Effector memory CD8-positive, alpha-beta T cell (primary cell): ENCODE measurements at regions not wholly inside any gene's neighbourhood (a gene's known extent, or its start where the extent isn't known, plus 50 kb on each side); places are given as distances from the start of the nearest gene placed in this dataset.

Experiments
- ATAC-seq: fragments of 150-1000 bp; cut with Tn5 transposase; replicated peaks from 2 replicates; pipeline ENCODE4 v1.10.0; 2021; ENCODE audit warnings: mild to moderate bottlenecking, moderate library complexity
- DNase-seq, 3 experiments: peaks; one replicate each; pipeline ENCODE4 v3.0.0; 2021
- H3K27ac Mint-ChIP-seq, 2 donors: one replicate each; pipeline ENCODE4 v1.8.0; 2022; ENCODE audit warnings: mild to moderate bottlenecking in 2 of 2, mixed read lengths in 2 of 2, moderate library complexity in 2 of 2
- H3K27me3 Mint-ChIP-seq, 2 donors: one replicate each; pipeline ENCODE4 v1.8.0; 2022; ENCODE audit warnings: mixed read lengths in 2 of 2
- H3K36me3 Mint-ChIP-seq: one replicate; pipeline ENCODE4 v1.8.0; 2022; ENCODE audit warnings: mild to moderate bottlenecking, moderate library complexity, mixed read lengths; ENCODE audit not compliant: insufficient read depth
- H3K4me1 Mint-ChIP-seq, 2 donors: one replicate each; pipeline ENCODE4 v1.8.0; 2022; ENCODE audit warnings: low read depth in 2 of 2, mixed read lengths in 2 of 2
- H3K4me3 Mint-ChIP-seq, 2 donors: one replicate each; pipeline ENCODE4 v1.8.0; 2022; ENCODE audit warnings: mild to moderate bottlenecking in 2 of 2, mixed read lengths in 2 of 2, moderate library complexity in 2 of 2
- H3K9me3 Mint-ChIP-seq, 2 donors: one replicate each; pipeline ENCODE4 v1.8.0; 2022; ENCODE audit warnings: mixed read lengths in 2 of 2

GRCh38 chr6:56746767-56747504 lies 104.2 kb upstream of the DST start:
- H3K27me3 Mint-ChIP-seq = no peaks in the 10 kb centered on the region

DNA sequence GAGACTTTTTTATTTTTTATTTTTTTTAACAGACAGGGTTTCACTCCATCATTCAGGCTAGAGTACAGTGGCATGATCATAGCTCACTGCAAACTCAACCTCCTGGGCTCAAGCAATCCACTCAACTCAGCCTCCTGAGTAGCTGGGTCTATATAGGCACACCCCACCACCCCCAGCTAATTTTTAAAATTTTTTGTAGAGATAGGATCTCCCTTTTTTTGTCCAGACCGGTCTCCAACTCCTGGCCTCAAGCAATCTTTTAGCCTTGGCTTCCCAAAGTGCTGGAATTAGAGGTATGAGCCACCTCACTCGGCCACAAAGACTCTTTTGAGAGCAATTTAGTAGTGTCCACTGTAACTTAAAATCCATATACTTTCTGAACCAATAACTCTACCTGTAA lies 103.3 kb upstream of the DST start:
- ATAC-seq (no peak), DNase-seq (no peak)
- no peaks in the 10 kb centered on the region for H3K4me1 Mint-ChIP-seq
- H3K27me3 Mint-ChIP-seq = no peaks in the 10 kb centered on the region
- no peak overlapping the region for H3K27ac Mint-ChIP-seq
- no peaks in the 10 kb centered on the region for H3K9me3 Mint-ChIP-seq
- H3K4me3 Mint-ChIP-seq = no peak overlapping the region
- H3K36me3 Mint-ChIP-seq = no peaks in the 10 kb centered on the region

More at GRCh38 chr6:56746767-56747504, 104.2 kb upstream of the DST start:
- no peak overlapping the region for H3K27ac Mint-ChIP-seq
- H3K4me3 Mint-ChIP-seq = no peak overlapping the region
- H3K36me3 Mint-ChIP-seq = no peaks in the 10 kb centered on the region
- DNase-seq (no peak), ATAC-seq (no peak)
- H3K9me3 Mint-ChIP-seq = no peaks in the 10 kb centered on the region
- no peaks in the 10 kb centered on the region for H3K4me1 Mint-ChIP-seq

GRCh38 chr6:56745081-56745480 lies 102.4 kb upstream of the DST start:
- Mint-ChIP-seq H3K4me1 (no peaks in the 10 kb centered on the region), H3K27me3 (no peaks in the 10 kb centered on the region), H3K4me3 (no peak overlapping the region), H3K36me3 (no peaks in the 10 kb centered on the region), H3K27ac (no peak overlapping the region), H3K9me3 (no peaks in the 10 kb centered on the region)
- DNase-seq = no peak
- ATAC-seq = no peak

DNA sequence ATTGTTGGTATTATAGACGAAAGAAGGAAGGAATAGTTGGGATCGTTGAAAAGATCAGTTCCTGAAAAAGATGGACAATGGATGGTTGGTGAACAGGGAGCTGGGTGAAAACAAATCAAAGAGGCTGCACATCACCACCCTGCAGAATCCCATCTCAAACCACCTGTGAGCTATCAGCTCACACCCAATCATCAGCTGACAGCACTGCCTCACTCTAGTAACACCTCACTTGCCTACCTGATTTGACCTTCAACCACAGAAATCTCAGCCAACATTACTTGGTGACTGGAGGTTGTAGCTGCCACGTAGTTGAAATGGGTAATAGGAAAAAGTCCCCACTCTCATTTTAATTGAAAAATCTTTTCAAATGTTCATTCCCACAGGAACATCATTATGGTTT lies 101.8 kb upstream of the DST start:
- no peak for DNase-seq
- no peak for ATAC-seq
- no peaks in the 10 kb centered on the region for H3K36me3 Mint-ChIP-seq
- H3K27me3 Mint-ChIP-seq = no peaks in the 10 kb centered on the region
- no peak overlapping the region for H3K4me3 Mint-ChIP-seq
- H3K4me1 Mint-ChIP-seq = no peaks in the 10 kb centered on the region
- no peaks in the 10 kb centered on the region for H3K9me3 Mint-ChIP-seq
- H3K27ac Mint-ChIP-seq = no peak overlapping the region

GRCh38 chr6:56742122-56742791 lies 99.6 kb upstream of the DST start:
- Mint-ChIP-seq H3K27ac (no peak overlapping the region), H3K9me3 (no peaks in the 10 kb centered on the region), H3K36me3 (no peaks in the 10 kb centered on the region), H3K4me1 (no peaks in the 10 kb centered on the region), H3K27me3 (no peaks in the 10 kb centered on the region), H3K4me3 (no peak overlapping the region)
- DNase-seq (no peak), ATAC-seq (no peak)

- DNase-seq (no peak), ATAC-seq (no peak)
- H3K4me1 Mint-ChIP-seq = no peaks in the 10 kb centered on the region
- H3K27ac Mint-ChIP-seq = no peak overlapping the region
- no peak overlapping the region for H3K4me3 Mint-ChIP-seq
- no peaks in the 10 kb centered on the region for H3K27me3 Mint-ChIP-seq
- no peaks in the 10 kb centered on the region for H3K36me3 Mint-ChIP-seq
- H3K9me3 Mint-ChIP-seq = no peaks in the 10 kb centered on the region
Observed at GRCh38 chr6:56741472-56741871, 98.8 kb upstream of the DST start.

DNA sequence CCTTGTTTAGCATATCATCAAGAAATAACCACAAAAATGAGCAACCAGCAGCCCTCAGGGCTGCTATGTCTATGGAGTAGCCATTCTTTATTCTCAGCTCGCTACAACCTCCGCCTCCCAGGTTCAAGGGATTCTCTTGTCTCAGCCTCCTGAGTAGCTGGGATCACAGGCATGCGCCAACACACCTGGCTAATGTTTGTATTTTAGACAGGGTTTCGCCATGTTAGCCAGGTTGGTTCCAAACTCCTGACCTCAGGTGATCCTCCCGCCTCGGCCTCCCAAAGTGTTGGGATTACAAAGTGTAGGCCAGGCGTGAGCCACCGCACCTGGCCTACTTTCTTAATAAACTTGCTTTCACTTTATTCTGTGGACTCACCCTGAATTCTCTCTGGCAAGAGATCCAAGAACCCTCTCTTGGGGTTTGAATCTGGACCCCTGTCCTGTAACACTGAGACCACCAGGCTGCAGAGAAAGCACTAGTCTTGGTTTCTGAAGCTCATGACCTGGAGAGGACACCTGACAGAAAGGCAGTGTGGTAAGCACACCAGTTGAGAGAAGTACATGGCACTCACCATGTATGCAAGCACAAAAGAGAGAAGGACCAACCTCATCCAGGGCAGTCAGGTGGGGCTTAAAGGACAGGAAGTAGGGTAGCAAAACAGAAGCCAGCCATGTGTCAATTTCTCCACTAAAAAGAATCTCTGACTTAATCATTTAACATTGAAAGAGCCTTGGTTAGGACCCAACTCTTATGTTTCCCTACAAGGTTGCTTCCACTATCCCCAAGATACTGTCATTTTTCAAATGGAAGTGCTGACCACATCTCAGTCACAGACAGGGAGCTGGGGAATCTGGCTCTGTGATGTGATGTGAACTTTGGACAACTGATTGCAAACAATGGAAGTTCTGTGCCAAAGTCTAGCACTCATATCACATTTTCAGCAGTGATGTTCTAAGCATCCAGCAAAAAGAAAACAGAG lies 97.4 kb upstream of the DST start:
- DNase-seq (no peak), ATAC-seq (no peak)
- Mint-ChIP-seq H3K27ac (no peak overlapping the region), H3K4me1 (no peaks in the 10 kb centered on the region), H3K36me3 (peaks cover 4% of the 10 kb centered on the region), H3K9me3 (no peaks in the 10 kb centered on the region), H3K4me3 (no peak overlapping the region), H3K27me3 (no peaks in the 10 kb centered on the region)

DNA sequence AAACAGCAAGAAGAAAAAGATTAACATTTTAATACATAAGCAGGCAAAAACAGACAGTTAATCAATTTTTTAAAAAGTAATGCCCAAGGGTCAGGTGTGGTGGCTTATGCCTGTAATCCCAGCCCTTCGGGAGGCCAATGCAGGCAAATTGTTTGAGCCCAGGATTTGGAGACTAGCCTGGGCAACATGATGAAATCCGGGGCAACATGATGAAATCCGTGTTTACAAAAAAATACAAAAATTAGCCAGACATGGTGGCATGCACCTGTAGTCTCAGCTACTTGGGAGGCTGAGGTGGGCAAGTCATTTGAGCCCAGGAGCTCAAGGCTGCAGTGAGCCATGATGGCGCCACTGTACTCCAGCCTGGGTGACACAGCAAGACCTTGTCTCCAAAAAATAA lies 94.1 kb upstream of the DST start:
- DNase-seq (no peak), ATAC-seq (no peak)
- no peak overlapping the region for H3K27ac Mint-ChIP-seq

GRCh38 chr6:56734335-56734734 lies 91.6 kb upstream of the DST start:
- Mint-ChIP-seq H3K9me3 (no peaks in the 10 kb centered on the region), H3K27ac (no peak overlapping the region), H3K4me3 (no peak overlapping the region), H3K36me3 (peaks cover 4% of the 10 kb centered on the region), H3K4me1 (no peaks in the 10 kb centered on the region), H3K27me3 (no peaks in the 10 kb centered on the region)
- DNase-seq = no peak
- ATAC-seq = no peak

More for the DNA sequence above, 94.1 kb upstream of the DST start:
- Mint-ChIP-seq H3K4me1 (no peaks in the 10 kb centered on the region), H3K4me3 (no peak overlapping the region), H3K27me3 (no peaks in the 10 kb centered on the region), H3K36me3 (peaks cover 4% of the 10 kb centered on the region), H3K9me3 (no peaks in the 10 kb centered on the region)

DNA sequence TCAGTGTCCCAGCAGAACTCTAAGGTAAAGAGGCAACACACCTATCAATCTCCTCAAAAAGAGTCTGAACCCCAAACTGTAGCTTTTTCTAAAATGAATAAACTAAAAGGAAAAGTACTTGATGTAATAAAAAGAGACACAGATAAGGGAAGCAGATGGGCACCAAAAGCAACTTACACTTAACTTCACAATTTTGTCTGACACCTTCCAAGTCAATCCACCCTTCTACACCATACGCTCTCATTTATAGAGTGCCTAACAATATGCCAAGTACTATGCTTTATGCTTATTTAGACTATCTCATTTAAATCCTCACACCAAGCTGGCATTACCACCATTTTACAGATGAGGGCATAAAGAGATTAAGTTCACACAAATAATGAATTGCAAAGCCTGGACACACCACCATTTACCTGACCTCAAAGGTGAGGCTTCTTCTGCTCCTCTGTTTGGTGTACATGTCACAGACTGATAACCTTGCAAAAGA lies 90.6 kb upstream of the DST start:
- no peak for ATAC-seq
- peaks cover 4% of the 10 kb centered on the region for H3K36me3 Mint-ChIP-seq
- no peak for DNase-seq
- no peaks in the 10 kb centered on the region for H3K27me3 Mint-ChIP-seq
- H3K9me3 Mint-ChIP-seq = no peaks in the 10 kb centered on the region
- no peak overlapping the region for H3K27ac Mint-ChIP-seq
- H3K4me1 Mint-ChIP-seq = no peaks in the 10 kb centered on the region
- no peak overlapping the region for H3K4me3 Mint-ChIP-seq

DNA sequence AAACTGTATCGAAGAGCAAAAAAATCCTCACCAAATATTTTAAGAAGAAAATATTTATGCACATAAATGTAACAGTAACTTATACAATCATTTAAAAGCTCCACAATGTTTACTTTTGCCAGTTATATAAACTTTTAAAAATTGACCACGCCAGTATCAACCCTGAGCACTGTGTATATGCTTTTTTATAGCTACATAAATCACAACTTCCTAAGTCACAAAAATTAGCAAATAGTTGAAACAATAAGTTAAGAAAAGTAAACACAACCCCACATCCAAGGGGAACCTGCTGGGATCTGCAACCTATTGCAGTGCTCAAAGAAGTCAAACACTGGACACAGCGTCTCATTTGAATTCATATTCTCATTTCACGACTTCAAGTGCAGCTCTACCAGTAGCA lies 89.8 kb upstream of the DST start:
- no peak overlapping the region for H3K4me3 Mint-ChIP-seq
- no peaks in the 10 kb centered on the region for H3K9me3 Mint-ChIP-seq
- H3K36me3 Mint-ChIP-seq = peaks cover 4% of the 10 kb centered on the region
- H3K27me3 Mint-ChIP-seq = no peaks in the 10 kb centered on the region
- ATAC-seq (no peak), DNase-seq (no peak)
- no peaks in the 10 kb centered on the region for H3K4me1 Mint-ChIP-seq
- H3K27ac Mint-ChIP-seq = no peak overlapping the region

GRCh38 chr6:56730663-56731529 lies 88.2 kb upstream of the DST start:
- H3K36me3 Mint-ChIP-seq = peaks cover 4% of the 10 kb centered on the region
- no peaks in the 10 kb centered on the region for H3K9me3 Mint-ChIP-seq
- H3K27ac Mint-ChIP-seq = no peak overlapping the region
- ATAC-seq (no peak), DNase-seq (no peak)
- H3K4me1 Mint-ChIP-seq = no peaks in the 10 kb centered on the region
- no peak overlapping the region for H3K4me3 Mint-ChIP-seq
- H3K27me3 Mint-ChIP-seq = no peaks in the 10 kb centered on the region

DNA sequence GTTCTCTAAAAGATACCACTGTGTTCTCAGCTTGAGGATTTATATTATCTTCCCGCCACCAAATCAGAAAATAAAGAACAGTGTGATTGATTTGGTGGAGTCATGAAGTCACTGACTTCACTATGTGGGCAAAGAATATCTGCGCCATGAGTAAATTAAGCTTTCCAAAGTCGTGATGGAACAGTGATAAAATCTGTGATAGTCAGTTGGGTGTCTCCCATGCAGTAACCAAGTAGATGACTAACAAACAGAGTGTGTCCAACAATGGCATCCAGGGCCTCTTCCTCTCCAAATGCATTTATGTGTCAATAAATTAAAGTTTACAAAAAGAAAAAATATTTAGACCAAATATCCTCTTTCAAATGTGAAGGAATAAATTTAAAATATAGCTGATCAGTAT lies 87.0 kb upstream of the DST start:
- H3K36me3 Mint-ChIP-seq = no peaks in the 10 kb centered on the region
- H3K9me3 Mint-ChIP-seq = no peaks in the 10 kb centered on the region
- ATAC-seq (no peak), DNase-seq (no peak)
- H3K27ac Mint-ChIP-seq = no peak overlapping the region
- H3K4me1 Mint-ChIP-seq = no peaks in the 10 kb centered on the region
- no peak overlapping the region for H3K4me3 Mint-ChIP-seq
- H3K27me3 Mint-ChIP-seq = no peaks in the 10 kb centered on the region
